Stimulated activated CD4-positive, alpha-beta T cell treated with anti-CD3 and anti-CD28 coated beads, Interleukin-4, amount 100 ng/mL, for 1 hour (primary cell): ENCODE measurements at regions not wholly inside any gene's neighbourhood (a gene's known extent, or its start where the extent isn't known, plus 50 kb on each side); places are given as distances from the start of the nearest gene placed in this dataset.
"Not testable (repeated sequence)": the region's sequence is repeated elsewhere in the genome, so short reads cannot be mapped to it uniquely, and the experiment has no call there.

Source experiments
- DNase-seq: peaks from one replicate; pipeline ENCODE4 v3.0.0-alpha.2; 2020

DNA sequence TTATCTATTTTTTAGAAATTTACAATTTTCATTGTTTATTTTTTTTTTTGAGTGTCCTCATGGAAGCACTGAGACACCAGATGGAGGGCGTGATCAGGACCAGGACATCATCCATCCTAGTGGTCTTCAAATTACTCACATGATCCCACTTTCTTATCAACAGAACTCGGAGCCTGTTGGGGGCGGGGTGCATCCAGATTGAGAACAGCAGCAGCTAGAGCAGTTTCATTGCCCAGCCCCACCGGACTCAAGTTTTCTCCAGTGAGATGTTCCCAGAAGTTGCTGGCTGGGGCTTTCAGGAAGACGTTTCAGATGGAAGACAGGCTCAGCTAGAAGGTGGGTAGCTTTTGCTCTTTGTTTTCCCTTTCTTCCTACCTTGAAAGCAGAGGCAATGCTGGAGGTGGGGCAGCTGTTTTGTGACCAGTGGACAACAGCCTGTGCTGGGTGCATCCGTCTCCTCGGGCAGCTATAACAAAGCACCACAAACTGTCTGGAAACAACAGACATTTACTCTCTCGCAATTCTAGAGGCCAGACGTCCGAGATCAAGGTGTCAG lies 562.1 kb downstream of the TBC1D22A start:
- DNase-seq, result no peak

DNA sequence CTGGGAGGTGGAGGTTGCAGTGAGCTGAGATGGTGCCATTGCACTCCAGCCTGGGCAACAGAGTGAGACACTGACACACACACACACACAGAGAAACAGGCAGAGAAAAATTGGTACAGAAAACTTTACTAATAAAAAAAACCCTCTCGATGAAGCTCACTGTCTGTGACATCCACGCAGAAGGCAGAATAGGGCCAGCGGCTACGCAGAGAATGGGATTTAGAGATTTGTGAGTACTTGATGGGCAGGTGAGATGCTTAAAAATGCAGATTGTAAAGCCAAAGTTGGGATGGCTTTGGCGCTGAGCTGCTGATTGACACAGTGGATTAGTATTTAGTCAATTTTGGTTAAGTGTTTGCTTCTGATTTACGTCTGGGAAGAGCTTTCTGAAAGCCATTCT lies 561.1 kb downstream of the TBC1D22A start:
- no peak for DNase-seq

DNA sequence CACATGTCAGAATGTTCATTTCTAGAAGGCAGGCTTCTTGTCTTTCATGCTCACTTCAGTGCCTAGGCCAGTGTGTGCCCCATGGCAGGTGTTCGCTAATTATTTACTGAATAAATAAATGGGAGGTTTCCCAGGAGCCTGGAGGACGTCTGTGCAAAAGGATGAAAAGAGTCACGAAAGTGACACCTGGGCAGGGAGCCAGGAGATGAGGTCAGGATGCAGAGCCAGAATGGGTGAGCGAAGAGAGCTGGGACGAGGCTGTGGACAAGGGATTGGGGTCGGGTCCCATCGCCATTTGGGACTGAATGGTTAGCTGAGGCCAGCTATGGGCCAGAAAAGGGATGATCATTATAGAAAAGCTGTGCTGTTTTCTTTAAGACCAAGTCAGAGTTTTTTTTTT lies 560.4 kb downstream of the TBC1D22A start:
- no peak for DNase-seq

DNA sequence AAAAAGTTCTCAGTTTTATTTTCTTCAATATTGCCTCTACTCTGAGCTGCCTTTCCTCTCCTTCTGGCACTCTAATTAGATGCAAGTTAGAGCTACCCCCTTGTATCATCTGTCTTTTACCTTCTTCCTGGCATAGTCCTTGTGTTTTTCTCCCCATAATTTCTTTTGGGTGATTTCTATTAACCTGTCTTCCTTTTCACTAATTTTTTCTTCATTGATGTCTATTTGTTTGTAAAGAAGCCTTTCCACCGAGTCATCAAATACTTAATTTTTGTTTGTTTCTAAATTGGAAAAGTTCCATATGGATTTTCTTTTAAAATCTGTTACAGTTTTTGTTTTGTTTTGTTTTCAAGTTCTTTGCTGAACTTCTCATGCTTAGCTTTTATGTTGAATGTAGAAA lies 558.1 kb downstream of the TBC1D22A start:
- no peak for DNase-seq

DNA sequence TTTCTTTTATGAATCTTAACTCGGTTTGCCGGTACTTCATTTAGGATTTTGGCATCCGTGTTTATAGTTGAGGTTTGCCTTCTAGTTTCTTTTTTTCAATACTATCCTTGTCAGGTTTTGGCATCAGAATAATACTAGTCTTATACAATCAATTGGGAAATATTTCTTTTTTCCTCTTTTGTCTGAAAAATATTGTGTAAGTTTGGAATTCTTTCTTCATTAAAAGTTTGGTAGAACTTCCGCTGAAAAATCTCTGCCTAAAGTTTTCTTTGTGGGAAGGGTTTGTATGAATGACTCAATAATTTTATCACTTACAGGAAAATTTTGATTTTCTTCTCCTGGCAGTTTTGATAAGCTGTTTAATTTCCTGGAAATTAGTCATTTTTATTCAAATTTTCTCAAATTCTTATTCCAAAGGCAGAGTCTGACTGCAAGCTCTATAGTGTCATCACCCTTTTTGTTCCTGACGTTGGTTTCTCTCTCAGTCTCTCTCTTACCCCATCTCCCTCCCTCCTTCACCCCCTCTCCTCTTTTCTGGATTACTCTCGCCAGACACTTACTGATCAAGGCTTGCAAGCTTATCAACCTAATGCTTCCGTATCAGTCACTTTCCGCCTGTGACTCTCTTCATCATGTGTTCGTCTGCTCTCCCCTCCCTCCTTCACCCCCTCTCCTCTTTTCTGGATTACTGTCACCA lies 555.7 kb downstream of the TBC1D22A start:
- DNase-seq, result no peak

DNA sequence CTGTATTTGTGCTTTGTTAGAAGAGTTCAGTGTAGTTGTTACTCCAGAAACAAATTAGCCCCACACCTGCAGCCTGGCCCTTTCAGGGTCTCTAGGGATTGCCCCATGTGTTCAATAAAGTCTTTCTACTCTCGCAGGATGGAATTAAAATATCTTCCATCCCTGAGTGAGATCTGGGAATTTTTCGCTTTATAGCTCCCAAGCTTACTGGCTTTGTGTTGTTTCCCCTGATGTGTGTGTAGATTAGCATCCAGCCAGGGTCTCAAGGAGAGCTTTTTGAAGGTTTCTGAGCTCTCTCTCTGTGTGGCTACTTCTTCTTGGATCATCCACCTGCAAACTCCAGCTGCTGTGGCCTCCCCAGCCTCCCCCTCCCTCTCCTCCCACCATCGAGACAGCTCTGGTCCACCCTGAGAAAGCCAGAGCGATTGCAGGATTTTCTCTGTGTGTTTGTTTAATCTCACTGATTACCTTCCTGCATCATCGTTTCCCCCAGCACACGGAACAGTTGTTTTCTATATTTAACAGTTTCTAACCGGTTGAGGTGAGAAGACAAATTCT lies 553.5 kb downstream of the TBC1D22A start:
- DNase-seq, result no peak

DNA sequence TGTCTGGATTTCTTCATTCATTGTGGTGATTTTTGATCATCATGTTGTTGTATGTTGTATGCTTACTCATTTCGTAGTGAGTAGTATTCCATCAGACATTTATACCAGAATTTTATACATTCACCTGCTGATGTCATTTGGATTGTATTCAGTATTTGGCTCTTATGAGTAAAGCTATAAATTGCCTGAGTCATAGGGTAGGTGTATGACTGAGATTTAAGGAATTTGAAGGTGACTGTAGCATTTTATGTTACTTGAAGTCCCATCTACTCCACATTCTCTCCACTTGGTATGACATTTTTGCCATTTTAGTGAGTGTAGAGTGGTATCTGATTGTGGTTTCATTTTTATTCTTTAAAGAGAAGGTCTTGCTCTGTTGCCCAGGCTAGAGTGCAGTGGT lies 548.2 kb downstream of the TBC1D22A start:
- DNase-seq, result no peak

DNA sequence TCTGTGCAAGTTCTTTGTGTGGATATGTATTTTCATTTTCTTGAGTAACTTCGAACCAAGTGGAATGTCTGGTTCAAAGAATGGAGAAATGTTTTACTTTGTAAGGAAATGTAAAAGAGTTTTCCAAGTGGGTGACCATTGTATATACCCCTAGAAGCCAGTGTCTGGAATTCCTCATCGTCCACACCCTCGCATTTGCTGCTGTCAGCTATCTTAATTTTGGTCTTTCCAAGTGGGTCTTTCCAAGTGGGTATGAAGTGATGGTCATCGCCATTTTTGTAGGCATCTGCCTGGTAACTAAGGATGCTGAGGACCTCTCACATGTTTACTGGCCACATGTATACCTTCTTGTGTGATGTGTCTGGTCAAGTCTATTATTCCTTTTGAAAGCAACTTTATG lies 547.5 kb downstream of the TBC1D22A start:
- DNase-seq, result no peak

DNA sequence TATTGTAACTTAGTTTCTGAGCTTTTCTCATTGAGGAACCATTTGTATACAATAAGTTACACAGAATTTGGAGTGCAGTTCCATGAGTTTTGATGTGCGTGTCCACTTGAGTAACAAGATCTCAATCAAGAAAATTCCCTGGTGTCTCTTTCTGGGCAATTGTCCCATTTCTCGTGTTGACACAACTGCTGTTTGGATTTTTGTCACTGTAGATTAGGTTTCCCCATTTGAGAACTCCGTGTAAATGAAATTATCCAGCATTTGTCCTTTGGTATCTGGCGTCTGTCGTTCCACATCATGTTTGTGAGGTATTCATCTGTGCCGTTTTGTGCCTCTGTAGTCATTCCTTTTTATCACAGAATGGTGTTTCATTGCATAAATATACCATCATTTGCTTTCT lies 547.0 kb downstream of the TBC1D22A start:
- no peak for DNase-seq

DNA sequence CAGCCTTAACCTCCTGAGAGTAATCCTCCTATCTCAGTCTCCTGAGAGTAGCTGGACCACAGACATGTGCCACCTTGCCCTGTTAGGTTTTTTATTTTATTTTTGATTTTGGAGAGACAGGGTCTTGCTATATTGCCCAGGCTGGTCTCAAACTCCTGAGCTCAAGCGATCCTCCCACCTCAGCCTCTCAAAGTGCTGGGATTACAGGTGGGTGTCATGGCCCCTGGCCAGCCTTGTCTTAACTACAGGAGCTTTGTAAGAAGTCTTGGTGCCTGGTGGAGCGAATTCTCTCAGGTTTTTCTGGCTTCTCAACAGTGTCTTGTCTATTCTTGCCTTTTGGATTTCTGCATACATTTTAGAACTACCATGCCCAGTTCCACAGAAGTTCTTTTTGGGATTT lies 546.4 kb downstream of the TBC1D22A start:
- DNase-seq, result no peak

DNA sequence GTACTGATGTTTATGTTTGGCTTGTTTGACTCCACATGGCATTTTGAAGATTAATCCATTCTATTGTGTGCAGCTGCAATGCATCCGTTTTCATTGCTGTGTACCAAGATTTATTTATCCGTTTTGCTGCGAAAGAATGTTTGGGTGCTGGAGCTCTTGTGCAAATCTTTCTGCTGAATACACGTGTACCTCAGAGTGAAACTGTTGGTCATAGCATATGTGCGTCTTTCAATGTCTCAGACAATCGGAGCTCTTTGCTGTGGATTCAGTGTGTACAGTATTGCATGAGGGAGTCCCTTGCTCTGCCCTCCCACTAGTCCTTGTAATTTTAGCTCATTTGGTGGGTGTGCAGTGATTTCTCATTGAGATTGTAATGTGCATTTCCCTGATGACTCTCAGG lies 545.4 kb downstream of the TBC1D22A start:
- DNase-seq, result no peak

DNA sequence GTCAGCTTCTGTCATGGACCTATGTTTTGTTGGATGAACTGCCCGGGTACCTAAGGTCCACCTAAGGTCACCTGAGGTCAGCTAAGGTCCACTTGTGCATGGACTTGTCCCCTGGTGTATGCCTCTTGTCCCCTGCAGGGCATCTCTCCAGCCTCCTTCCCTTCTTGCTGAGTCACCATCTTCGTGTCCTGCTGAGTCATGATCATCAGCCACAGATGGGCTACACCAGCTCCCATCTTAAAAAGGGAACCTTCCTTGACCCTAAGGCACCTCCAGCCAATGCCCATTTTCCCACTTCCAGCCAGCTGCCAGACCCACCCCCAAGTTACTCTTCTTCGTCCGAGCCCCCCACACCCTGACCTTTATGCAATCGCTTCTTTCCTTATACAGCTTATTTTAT lies 544.9 kb downstream of the TBC1D22A start:
- DNase-seq, result no peak

DNA sequence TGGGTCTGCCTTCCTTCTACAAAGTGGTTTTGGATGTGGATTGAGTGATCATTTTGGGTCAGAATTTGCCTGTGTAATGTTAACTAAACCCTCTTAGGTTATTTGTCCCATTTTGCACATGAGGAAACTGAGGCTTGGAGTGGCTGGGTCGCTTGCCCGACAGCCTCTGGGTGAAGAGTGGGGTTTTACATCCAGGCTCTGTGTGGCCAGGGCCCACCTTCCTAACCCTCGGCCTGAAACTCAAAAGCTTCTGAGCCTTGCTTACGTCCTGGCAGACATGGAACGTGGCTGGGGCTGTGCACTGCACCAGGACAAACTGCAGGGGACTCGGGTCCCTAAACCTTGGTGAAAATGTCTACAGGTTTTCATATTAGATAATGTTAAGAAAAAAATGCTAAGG lies 542.4 kb downstream of the TBC1D22A start:
- DNase-seq, result no peak

DNA sequence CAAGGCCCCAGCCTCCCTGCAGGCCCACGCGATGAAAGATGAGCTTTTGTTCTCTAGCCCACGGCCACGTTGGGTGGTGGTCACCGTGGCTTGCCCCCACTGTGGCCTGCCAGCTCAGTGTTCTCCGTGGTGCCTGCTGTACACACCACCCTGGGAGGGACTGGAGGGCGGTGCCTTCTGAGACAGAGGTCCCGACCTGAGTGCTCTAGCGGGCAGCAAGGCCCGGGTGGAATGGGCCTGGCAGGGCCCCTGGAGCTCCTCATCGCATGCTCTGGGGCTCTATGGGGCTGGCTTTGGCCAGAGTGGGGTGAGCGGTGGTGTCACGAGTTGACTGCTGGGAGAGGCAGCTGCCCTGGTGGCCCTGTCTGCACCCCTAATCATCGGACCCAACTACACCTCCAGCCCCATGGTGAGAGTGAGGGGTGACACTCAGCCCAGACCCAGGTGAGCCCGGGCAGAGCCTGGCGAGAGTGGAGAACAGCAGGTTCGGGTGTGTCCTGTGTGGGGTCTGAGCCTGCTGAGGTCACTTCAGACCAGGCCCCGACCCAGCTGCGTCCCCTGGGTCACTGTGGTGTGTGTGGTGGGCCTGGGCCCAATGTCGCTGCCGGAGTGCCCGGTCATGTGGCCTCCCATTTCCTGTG lies 541.9 kb downstream of the TBC1D22A start:
- DNase-seq, result no peak

DNA sequence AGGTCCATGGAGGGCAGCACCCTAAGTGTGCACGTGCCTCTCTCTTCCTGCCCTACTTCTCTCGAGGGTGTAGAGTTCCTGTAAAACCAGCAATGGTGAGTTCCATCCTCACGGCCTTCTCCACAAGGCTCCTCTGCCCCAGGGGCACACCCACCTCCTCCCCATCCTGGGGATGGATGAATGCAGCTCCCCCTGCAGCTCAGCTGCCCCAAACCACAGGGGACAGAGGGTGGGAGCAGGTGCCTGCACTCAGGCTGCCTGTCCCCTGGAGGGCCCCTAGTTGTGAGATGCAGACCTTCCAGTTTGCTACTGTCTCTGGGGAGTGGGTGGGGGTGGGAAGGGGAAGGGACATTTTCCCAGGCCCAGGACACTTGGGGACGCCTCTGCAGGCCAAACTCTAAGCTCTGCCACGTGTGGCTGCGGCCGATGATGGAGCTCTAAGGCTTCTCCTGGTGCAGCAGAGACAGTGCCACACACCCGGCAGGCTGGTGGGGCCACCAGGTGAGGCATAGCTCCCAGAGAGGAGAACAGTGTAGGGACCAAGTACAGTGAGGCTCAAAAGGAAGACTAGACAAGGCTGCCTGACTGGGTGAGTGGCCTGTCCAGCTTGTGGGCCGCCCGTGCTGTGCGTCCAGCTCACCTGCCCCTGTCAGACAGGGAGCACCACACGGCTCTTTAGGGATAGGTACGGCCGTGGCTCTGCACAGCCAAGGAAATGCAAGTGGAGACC lies 540.9 kb downstream of the TBC1D22A start:
- no peak for DNase-seq

DNA sequence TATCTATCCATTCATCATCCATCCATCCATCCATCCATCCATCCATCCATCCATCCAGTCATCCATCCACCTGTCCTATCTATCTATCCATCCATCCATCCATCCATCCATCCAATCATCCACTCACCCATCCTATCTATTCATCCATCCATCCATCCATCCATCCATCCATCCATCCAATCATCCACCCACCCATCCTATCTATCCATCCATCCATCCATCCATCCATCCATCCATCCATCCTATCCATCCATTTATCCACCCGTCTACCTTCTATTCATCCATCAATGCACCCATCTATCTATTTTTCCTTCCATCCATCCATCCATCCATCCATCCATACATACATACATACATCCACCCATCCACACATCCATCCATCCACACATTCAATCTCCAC lies 540.1 kb downstream of the TBC1D22A start:
- not testable (repeated sequence) for DNase-seq

DNA sequence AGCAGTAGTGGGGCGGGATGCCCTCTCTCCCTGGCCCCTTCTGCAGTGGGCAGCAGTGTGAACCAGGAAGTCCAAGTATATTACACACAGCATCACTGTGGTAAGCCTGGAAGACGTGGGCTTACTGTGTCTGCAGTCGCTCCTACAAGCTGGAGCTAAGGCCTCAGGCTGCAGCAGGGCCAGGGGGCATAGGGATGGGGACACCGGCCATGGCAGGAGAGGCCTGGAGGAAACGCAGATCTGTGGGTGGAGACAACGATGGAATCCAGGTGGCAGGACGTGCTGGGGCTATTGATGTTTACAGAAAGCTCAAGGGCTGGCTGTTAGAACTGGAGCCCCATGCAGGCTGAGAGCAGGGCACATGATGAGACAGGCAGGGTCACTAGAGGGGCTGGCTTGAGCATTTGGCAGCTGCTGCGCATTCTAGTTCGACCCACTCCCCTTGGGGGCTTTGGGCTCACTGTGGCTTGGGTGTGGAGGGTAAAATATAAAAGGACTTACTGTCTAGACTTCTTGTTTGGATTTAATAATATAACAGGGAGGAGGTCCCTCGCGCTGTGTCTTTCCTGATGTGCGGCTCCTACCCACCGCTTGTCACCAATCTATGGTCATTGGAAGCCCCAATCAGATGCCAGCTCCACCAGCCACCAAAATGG lies 539.5 kb downstream of the TBC1D22A start:
- DNase-seq, result no peak

DNA sequence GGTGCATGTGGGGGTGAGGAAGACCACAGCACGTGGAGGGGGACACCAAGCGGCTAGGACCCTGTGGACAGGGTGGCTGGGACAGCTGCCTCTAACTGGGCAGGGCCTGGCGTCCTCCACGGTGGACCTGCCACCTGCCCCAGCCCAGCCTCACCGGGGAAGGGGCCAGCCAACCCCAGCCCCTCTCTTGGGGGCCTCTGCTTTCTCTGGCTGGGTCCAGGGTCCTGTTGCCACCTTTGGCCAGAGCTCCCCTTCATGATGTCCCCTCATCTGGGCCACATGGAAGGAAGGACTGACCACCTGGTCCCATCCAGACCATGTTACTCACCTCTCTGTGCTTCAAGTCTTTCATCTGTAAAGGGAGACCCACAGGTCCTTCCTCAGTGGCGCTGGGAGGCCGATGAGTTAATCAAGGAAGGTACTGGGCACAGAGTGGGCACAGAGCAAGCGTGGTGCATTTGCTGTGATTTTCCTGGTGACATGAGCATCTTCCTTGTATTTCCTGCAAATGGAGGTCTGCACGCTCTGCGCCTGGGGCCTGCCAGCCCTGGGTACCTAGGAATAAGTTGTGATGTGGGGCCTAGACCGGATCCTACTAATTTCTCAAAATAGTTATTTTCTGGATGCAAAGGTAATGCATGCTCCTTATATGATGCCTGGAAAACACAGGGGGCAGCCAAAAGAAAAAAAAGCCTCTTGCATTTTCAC lies 538.4 kb downstream of the TBC1D22A start:
- DNase-seq, result no peak

DNA sequence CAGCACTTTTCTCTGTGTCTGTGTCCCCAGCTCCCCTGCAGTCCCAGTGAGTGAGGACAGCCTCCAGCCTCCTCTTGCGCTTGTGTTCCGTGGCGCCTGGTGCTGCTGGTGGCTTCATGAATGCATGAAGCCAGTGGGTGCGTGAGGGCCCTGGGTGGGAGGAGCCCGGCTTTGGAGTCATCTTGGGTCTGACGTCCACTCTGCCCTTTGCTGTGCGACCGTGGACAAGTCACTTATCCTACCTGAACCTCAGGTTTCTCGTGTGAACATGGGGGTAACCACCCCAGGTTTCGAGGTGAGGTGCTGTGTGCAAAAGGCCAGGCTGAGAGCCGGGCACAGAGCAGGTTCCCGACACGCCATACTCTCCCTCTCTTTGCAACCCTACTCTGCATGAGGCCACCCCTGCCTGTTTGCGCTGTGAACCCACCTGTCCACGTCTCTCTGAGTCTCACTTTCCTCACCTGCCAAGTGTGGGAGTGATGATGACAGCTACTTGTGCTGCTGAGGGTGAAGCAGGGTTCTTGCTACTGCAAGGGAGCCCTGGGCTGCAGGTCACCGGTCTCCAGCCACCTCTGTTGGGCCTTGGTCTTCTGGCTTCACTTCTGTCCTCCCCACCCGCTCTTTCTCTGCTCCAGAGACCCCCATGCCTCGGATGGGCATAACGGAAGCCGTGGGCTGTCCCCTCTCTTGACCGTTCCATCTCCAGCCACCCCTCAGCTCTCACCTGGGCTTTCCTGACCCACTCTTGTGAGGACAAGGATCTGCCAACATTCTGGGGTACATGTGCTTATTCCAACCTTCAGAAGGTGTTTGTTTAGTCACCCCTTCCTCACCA lies 537.6 kb downstream of the TBC1D22A start:
- no peak for DNase-seq

DNA sequence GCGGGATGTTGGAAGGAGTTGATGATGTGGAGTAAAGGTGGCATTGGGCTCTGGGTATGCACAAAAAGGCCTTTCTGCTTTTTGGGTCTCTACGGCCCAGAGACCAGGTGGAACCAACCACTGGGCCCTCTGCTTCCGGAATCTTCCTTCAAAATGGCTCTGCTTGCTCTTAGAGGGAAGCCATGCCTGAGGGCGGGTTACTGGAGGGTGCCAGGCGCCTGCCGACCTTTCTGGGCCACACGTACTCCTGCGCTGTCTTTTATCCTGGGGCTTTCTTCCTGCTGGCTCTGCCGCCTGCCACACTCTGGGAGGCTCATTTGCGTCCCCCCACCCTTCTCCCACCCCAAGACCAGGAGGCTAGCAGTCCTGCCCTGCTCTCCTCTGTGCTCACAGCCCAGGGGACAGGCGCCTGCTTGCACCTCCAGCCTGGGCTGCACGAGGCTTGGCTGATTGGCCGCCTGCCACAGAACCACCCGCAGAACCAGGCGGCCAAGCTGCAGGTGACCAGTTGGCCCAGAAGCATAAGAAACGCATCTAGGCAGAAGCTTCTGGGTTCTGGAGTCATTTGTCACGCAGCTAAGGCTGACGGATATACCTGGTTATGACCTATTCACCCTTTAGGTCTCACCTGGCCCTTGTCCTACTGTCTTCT lies 536.9 kb downstream of the TBC1D22A start:
- no peak for DNase-seq
